PC-3 (cell line): ENCODE measurements at regions not wholly inside any gene's neighbourhood (a gene's known extent, or its start where the extent isn't known, plus 50 kb on each side); places are given as distances from the start of the nearest gene placed in this dataset.

Experiments
- CTCF ChIP-seq: fragments of 300-600 bp; sonication (generic); conservative IDR thresholded peaks from 2 replicates; pipeline ENCODE4 v1.5.1; 2017; ENCODE audit warnings: antibody characterized with exemption, low read depth, mild to moderate bottlenecking, low read length
- EZH2 ChIP-seq: fragments of 300-600 bp; sonication (generic); IDR thresholded peaks from one replicate; pipeline ENCODE4 v1.6.1; 2017; ENCODE audit warnings: antibody characterized with exemption, mild to moderate bottlenecking, low read length; ENCODE audit not compliant: unreplicated experiment
- EZH2phosphoT487 ChIP-seq: fragments of 300-600 bp; sonication (generic); IDR thresholded peaks from 2 replicates; pipeline ENCODE4 v1.6.1; 2018; ENCODE audit warnings: mild to moderate bottlenecking, antibody characterized with exemption, low read length, borderline replicate concordance

- TF ChIP-seq CTCF (no peak), EZH2phosphoT487 (no peak), EZH2 (no peak)
Observed at GRCh38 chr9:24487250-24487861, 58.3 kb downstream of the IZUMO3 start.
